22Rv1 (cell line): ENCODE measurements at regions not wholly inside any gene's neighbourhood (a gene's known extent, or its start where the extent isn't known, plus 50 kb on each side); places are given as distances from the start of the nearest gene placed in this dataset.

ENCODE experiments used
- ZFX ChIP-seq: fragments of 450-650 bp; IDR thresholded peaks from 2 replicates; pipeline ENCODE4 v1.6.1; 2017; ENCODE audit warnings: antibody characterized with exemption, borderline replicate concordance
- TF ChIP-seq, protein P1 (sequence below): fragments of 450-650 bp; IDR thresholded peaks from 2 replicates; pipeline ENCODE4 v1.5.1; 2017; ENCODE audit warnings: mild to moderate bottlenecking

DNA sequence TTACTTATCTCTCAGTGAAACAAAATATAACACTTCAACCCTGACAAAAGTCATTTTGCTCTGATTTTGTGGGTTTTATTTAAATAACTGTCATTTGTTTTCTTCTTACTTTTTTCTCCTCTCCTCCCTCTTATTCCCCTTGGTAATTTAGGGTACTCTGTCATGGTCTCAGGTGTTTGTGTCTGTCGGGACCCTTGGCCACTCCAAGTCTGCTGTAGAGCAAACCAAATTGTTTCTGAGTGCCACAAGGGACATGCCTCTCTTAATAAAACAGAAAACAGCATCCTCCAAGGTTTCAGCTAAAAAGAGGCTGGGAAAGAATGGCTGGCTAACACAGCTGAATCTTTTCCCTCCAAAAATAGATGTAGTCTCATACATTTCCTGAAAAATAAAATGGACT lies 573.1 kb upstream of the KLF12 start:
- TF ChIP-seq, protein P1, sequence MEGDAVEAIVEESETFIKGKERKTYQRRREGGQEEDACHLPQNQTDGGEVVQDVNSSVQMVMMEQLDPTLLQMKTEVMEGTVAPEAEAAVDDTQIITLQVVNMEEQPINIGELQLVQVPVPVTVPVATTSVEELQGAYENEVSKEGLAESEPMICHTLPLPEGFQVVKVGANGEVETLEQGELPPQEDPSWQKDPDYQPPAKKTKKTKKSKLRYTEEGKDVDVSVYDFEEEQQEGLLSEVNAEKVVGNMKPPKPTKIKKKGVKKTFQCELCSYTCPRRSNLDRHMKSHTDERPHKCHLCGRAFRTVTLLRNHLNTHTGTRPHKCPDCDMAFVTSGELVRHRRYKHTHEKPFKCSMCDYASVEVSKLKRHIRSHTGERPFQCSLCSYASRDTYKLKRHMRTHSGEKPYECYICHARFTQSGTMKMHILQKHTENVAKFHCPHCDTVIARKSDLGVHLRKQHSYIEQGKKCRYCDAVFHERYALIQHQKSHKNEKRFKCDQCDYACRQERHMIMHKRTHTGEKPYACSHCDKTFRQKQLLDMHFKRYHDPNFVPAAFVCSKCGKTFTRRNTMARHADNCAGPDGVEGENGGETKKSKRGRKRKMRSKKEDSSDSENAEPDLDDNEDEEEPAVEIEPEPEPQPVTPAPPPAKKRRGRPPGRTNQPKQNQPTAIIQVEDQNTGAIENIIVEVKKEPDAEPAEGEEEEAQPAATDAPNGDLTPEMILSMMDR, result no peak
- TF ChIP-seq ZFX, result no peak
